ENCODE measurements at regions not wholly inside any gene's neighbourhood (a gene's known extent, or its start where the extent isn't known, plus 50 kb on each side); places are given as distances from the start of the nearest gene placed in this dataset.

- no peak for DNase-seq
These were observed 83.0 kb upstream of the GLIS3 start for GRCh38 chr9:4382722-4383317.

- DNase-seq = no peak
These were observed 81.9 kb upstream of the GLIS3 start for GRCh38 chr9:4381744-4382143.

- no peak for DNase-seq
These were observed 80.5 kb upstream of the GLIS3 start for GRCh38 chr9:4380406-4380805.

- no peak for DNase-seq
These were observed 75.7 kb upstream of the GLIS3 start for GRCh38 chr9:4375424-4376200.

GRCh38 chr9:4371108-4371507, 71.2 kb upstream of the GLIS3 start:
- DNase-seq = no peak

GRCh38 chr9:4370501-4370900, 70.6 kb upstream of the GLIS3 start:
- no peak for DNase-seq

- peak; percentile 14 for DNase-seq
These were observed 66.9 kb upstream of the GLIS3 start for GRCh38 chr9:4366591-4367330.

- no peak for DNase-seq
These were observed 65.2 kb upstream of the GLIS3 start for GRCh38 chr9:4365055-4365454.

- DNase-seq = no peak
These were observed 62.4 kb upstream of the GLIS3 start for GRCh38 chr9:4362281-4362680.

GRCh38 chr9:4359016-4359415, 59.1 kb upstream of the GLIS3 start:
- no peak for DNase-seq

- DNase-seq = no peak
These were observed 58.1 kb upstream of the GLIS3 start for GRCh38 chr9:4357929-4358328.

- DNase-seq = no peak
These were observed 56.4 kb upstream of the GLIS3 start for GRCh38 chr9:4356306-4356705.

GRCh38 chr9:4353236-4353635, 53.4 kb upstream of the GLIS3 start:
- no peak for DNase-seq

- no peak for DNase-seq
These were observed 50.0 kb upstream of the GLIS3 start for GRCh38 chr9:4349816-4350418.
